SK-N-SH (cell line): ENCODE measurements at regions not wholly inside any gene's neighbourhood (a gene's known extent, or its start where the extent isn't known, plus 50 kb on each side); places are given as distances from the start of the nearest gene placed in this dataset.

ENCODE experiments used
- CTCF ChIA-PET: fragments of 300-600, 350-600 bp; formaldehyde crosslinking; extraction: SDS; loops from one replicate; lab custom pipeline; 2021; lab: Yijun Ruan, JAX
- POLR2A ChIA-PET: fragments of 350-600 bp; sonication (Branson Sonifier 250); formaldehyde crosslinking; extraction: SDS; loops from one replicate; lab custom pipeline; 2020; ENCODE audit warnings: antibody characterized with exemption, inconsistent platforms; lab: Yijun Ruan, JAX
- DNase-seq: peaks from one replicate; pipeline ENCODE4 v3.0.0; 2012
- H2AFZ ChIP-seq: fragments of 200-600 bp; sonication (generic); 2 replicates; pipeline ENCODE4 v1.8.1; 2016; ENCODE audit warnings: antibody characterized with exemption, mild to moderate bottlenecking, low read depth
- H3F3A ChIP-seq: fragments of 200-600 bp; sonication (generic); replicated peaks from 2 replicates; pipeline ENCODE3; 2016; ENCODE audit warnings: antibody characterized with exemption, mild to moderate bottlenecking; ENCODE audit not compliant: insufficient read depth
- H3K27ac ChIP-seq, 2 experiments: fragments of 200-500 bp in 1 of 2; fragments of 200-600 bp in 1 of 2; sonication (Bioruptor generic) in 1 of 2; sonication (generic), shearing (Covaris generic) in 1 of 2; 2 replicates each; pipeline versions ENCODE4 v1.5.1 to v1.6.1; 2014 to 2016; ENCODE audit warnings: low read depth in 2 of 2, inconsistent platforms in 1 of 2, low read length in 1 of 2, mild to moderate bottlenecking in 1 of 2, mixed read lengths in 1 of 2
- H3K27me3 ChIP-seq: fragments of 200-600 bp; sonication (generic), shearing (Covaris generic); 2 replicates; pipeline ENCODE4 v1.6.1; 2016; ENCODE audit warnings: mixed run types; ENCODE audit not compliant: insufficient read depth
- H3K36me3 ChIP-seq, 2 experiments: fragments of 200-500 bp in 1 of 2; fragments of 200-600 bp in 1 of 2; sonication (Bioruptor generic) in 1 of 2; sonication (generic) in 1 of 2; replicated peaks in 1 of 2; 2 replicates each; pipeline versions ENCODE3 to v1.5.1; 2014 to 2016; ENCODE audit warnings: low read length in 1 of 2, mild to moderate bottlenecking in 1 of 2; ENCODE audit not compliant: insufficient read depth in 2 of 2, control insufficient read depth in 1 of 2
- H3K4me1 ChIP-seq, 2 experiments: fragments of 200-500 bp in 1 of 2; fragments of 200-600 bp in 1 of 2; sonication (Bioruptor generic) in 1 of 2; sonication (generic), shearing (Covaris generic) in 1 of 2; 2 replicates each; pipeline versions ENCODE4 v1.5.1 to v1.6.1; 2014 to 2016; ENCODE audit warnings: low read depth in 1 of 2, low read length in 1 of 2, mixed run types in 1 of 2; ENCODE audit not compliant: insufficient read depth in 2 of 2, control insufficient read depth in 1 of 2
- H3K4me2 ChIP-seq: fragments of 200-600 bp; sonication (generic), shearing (Covaris generic); 2 replicates; pipeline ENCODE4 v1.6.1; 2017; ENCODE audit warnings: mixed run types
- H3K4me3 ChIP-seq, 2 experiments: fragments of 200-500 bp in 1 of 2; fragments of 200-600 bp in 1 of 2; sonication (Bioruptor generic) in 1 of 2; sonication (generic), shearing (Covaris generic) in 1 of 2; 2 replicates each; pipeline versions ENCODE4 v1.5.1 to v1.8.1; 2014 to 2016; ENCODE audit warnings: low read depth in 2 of 2, inconsistent platforms in 1 of 2, low read length in 1 of 2, mild to moderate bottlenecking in 1 of 2, mixed read lengths in 1 of 2, moderate library complexity in 1 of 2
- H3K79me2 ChIP-seq: fragments of 200-600 bp; sonication (generic); 2 replicates; pipeline ENCODE4 v1.8.1; 2017; ENCODE audit warnings: mild to moderate bottlenecking; ENCODE audit not compliant: insufficient read depth
- H3K9ac ChIP-seq: fragments of 200-600 bp; sonication (generic); 2 replicates; pipeline ENCODE4 v1.6.1; 2017; ENCODE audit warnings: mixed run types
- H3K9me2 ChIP-seq: fragments of 200-600 bp; sonication (generic); 2 replicates; pipeline ENCODE4 v1.6.1; 2017; ENCODE audit warnings: mixed run types
- H3K9me3 ChIP-seq: fragments of 200-600 bp; sonication (generic); 2 replicates; pipeline ENCODE4 v1.6.1; 2017; ENCODE audit warnings: mixed run types, mild to moderate bottlenecking, moderate library complexity
- H4K20me1 ChIP-seq: fragments of 200-600 bp; sonication (generic); 2 replicates; pipeline ENCODE4 v1.6.1; 2017; ENCODE audit warnings: mild to moderate bottlenecking, mixed run types; ENCODE audit not compliant: insufficient read depth
- CTCF ChIP-seq: fragments of 200-600 bp; sonication (generic); IDR thresholded peaks from 2 replicates; pipeline ENCODE4 v1.6.1; 2017; ENCODE audit warnings: antibody characterized with exemption, mild to moderate bottlenecking, moderate library complexity
- EZH2phosphoT487 ChIP-seq: fragments of 200-600 bp; sonication (generic); IDR thresholded peaks from 2 replicates; pipeline ENCODE4 v1.6.1; 2017; ENCODE audit warnings: low read depth, mixed run types, mild to moderate bottlenecking, antibody characterized with exemption, moderate library complexity, borderline replicate concordance
- FOSL2 ChIP-seq: IDR thresholded peaks from 2 replicates; pipeline ENCODE4 v1.4.0; 2012; ENCODE audit warnings: low read depth, mild to moderate bottlenecking, moderate library complexity, borderline replicate concordance
- FOXM1 ChIP-seq: IDR thresholded peaks from 2 replicates; pipeline ENCODE4 v1.4.0; 2012; ENCODE audit warnings: low read depth, mild to moderate bottlenecking
- GABPA ChIP-seq: IDR thresholded peaks from 2 replicates; pipeline ENCODE4 v1.4.0; 2012; ENCODE audit warnings: low read depth, mild to moderate bottlenecking
- JUND ChIP-seq: IDR thresholded peaks from 2 replicates; pipeline ENCODE4 v1.4.0; 2012
- MAX ChIP-seq: IDR thresholded peaks from 2 replicates; pipeline ENCODE4 v1.4.0; 2012; ENCODE audit warnings: low read depth
- MXI1 ChIP-seq: IDR thresholded peaks from 2 replicates; pipeline ENCODE4 v1.6.1; 2012; ENCODE audit warnings: mild to moderate bottlenecking, low read depth, low read length, improper control_type of control experiment
- NRF1 ChIP-seq: IDR thresholded peaks from 2 replicates; pipeline ENCODE4 v1.6.1; 2012; ENCODE audit warnings: low read depth, mild to moderate bottlenecking, low read length
- RCOR1 ChIP-seq: fragments of 150-350 bp; IDR thresholded peaks from 2 replicates; pipeline ENCODE4 v1.6.1; 2017; ENCODE audit warnings: antibody characterized with exemption, low read length
- REST ChIP-seq: IDR thresholded peaks from 2 replicates; pipeline ENCODE4 v1.6.1; 2012; ENCODE audit warnings: mild to moderate bottlenecking, low read depth, low read length, moderate library complexity
- RXRA ChIP-seq: IDR thresholded peaks from 2 replicates; pipeline ENCODE4 v1.4.0; 2012; ENCODE audit warnings: low read depth, mild to moderate bottlenecking, borderline replicate concordance
- SIN3A ChIP-seq: IDR thresholded peaks from 2 replicates; pipeline ENCODE4 v1.6.1; 2012; ENCODE audit warnings: low read depth, mild to moderate bottlenecking, low read length, moderate library complexity, borderline replicate concordance
- TAF1 ChIP-seq: IDR thresholded peaks from 2 replicates; pipeline ENCODE4 v1.6.1; 2012; ENCODE audit warnings: low read depth, mild to moderate bottlenecking, low read length, moderate library complexity, borderline replicate concordance
- USF1 ChIP-seq: IDR thresholded peaks from 2 replicates; pipeline ENCODE4 v1.4.0; 2012; ENCODE audit warnings: low read depth, borderline replicate concordance
- YY1 ChIP-seq: IDR thresholded peaks from 2 replicates; pipeline ENCODE4 v1.4.0; 2012; ENCODE audit warnings: low read depth, mild to moderate bottlenecking
- ZBTB33 ChIP-seq: IDR thresholded peaks from 2 replicates; pipeline ENCODE4 v1.4.0; 2012; ENCODE audit warnings: low read depth, borderline replicate concordance
- WGBS: methylation state at CpG from one replicate; pipeline ENCODE4 v1.1.6; 2017; ENCODE audit warnings: low lambda C conversion rate; 5-methylcytosine and 5-hydroxymethylcytosine counted together
- TF ChIP-seq, protein P1 (sequence below): fragments of 150-350 bp; IDR thresholded peaks from 2 replicates; pipeline ENCODE4 v1.6.1; 2016; ENCODE audit warnings: mild to moderate bottlenecking, low read depth, low read length

- TF ChIP-seq EZH2phosphoT487 (no peak), MAX (no peak), MXI1 (no peak), RXRA (no peak), CTCF (no peak), ZBTB33 (no peak), TAF1 (no peak), USF1 (no peak), RCOR1 (no peak), JUND (no peak), FOXM1 (no peak), NRF1 (no peak), REST (no peak), FOSL2 (no peak), SIN3A (no peak), YY1 (no peak), GABPA (no peak)
- TF ChIP-seq, protein P1, sequence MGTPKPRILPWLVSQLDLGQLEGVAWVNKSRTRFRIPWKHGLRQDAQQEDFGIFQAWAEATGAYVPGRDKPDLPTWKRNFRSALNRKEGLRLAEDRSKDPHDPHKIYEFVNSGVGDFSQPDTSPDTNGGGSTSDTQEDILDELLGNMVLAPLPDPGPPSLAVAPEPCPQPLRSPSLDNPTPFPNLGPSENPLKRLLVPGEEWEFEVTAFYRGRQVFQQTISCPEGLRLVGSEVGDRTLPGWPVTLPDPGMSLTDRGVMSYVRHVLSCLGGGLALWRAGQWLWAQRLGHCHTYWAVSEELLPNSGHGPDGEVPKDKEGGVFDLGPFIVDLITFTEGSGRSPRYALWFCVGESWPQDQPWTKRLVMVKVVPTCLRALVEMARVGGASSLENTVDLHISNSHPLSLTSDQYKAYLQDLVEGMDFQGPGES, result no peak
- WGBS, result 31% methylated on average over 3 of the region's 3 CpGs
- H2AFZ ChIP-seq, result no peak overlapping the region
- H3K4me2 ChIP-seq, result no peak overlapping the region
- no peaks in the 10 kb centered on the region for H3K27me3 ChIP-seq
- POLR2A ChIA-PET, result no interaction called here
- no peaks in the 10 kb centered on the region for H3K9me2 ChIP-seq
- DNase-seq, result no peak
- no peaks in the 10 kb centered on the region for H3K9me3 ChIP-seq
- no peaks in the 10 kb centered on the region for H3K36me3 ChIP-seq
- no peak overlapping the region for H3K9ac ChIP-seq
- no peak overlapping the region; a peak in 1 of 4 replicates for H3K27ac ChIP-seq
- H3K79me2 ChIP-seq, result no peaks in the 10 kb centered on the region
- H4K20me1 ChIP-seq, result no peaks in the 10 kb centered on the region
- CTCF ChIA-PET, result interaction anchor here (0.8 kb wide), 1 partner anchor 15 kb away, joined by 3 read pairs; no protein-coding TSS in a partner anchor
- H3K4me1 ChIP-seq, result no peaks in the 10 kb centered on the region
- no peaks in the 10 kb centered on the region for H3F3A ChIP-seq
- no peak overlapping the region for H3K4me3 ChIP-seq
Measured at GRCh38 chr12:127273626-127274025, 993.3 kb upstream of the TMEM132C start.
